ENCODE measurements at regions not wholly inside any gene's neighbourhood (a gene's known extent, or its start where the extent isn't known, plus 50 kb on each side); places are given as distances from the start of the nearest gene placed in this dataset.

DNA sequence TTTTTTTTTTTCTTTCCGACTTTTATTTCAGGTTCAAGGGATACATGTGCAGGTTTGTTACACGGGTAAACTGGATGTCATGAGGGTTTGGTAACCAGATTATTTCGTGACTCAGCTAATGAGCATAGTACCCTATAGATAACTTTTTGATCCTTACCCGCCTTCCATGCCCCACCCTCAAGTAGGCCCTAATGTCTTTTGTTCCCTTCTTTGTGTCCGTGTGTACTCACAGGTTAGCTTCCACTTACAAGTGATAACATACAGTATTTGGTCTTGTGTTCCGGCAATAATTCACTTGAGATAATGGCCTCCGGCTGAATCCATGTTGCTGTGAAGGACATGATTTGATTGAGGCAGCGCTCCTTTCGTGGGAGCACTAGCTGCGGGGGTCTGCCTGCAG is 402.8 kb upstream of the SGO1 start:
- FAIRE-seq (no peak), ATAC-seq (no peak), DNase-seq (ENCODE audit: low read depth in 1 of 2, low spot score in 1 of 2) (no peak)
- no peak overlapping the region for H3K4me3 ChIP-seq
- no peaks in the 10 kb centered on the region for H3K9me3 ChIP-seq
- ChIA-PET CTCF (no interaction called here), POLR2A (no interaction called here)
- H3K4me1 ChIP-seq: no peaks in the 10 kb centered on the region
- H3K4me2 ChIP-seq: no peak overlapping the region
- TF ChIP-seq, protein P1, sequence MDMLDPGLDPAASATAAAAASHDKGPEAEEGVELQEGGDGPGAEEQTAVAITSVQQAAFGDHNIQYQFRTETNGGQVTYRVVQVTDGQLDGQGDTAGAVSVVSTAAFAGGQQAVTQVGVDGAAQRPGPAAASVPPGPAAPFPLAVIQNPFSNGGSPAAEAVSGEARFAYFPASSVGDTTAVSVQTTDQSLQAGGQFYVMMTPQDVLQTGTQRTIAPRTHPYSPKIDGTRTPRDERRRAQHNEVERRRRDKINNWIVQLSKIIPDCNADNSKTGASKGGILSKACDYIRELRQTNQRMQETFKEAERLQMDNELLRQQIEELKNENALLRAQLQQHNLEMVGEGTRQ (IDR thresholded peaks at IDR 0.05): no peak
- no peak for TF ChIP-seq RAD21 (conservative IDR thresholded peaks at IDR 0.05 in 1 of 2, IDR thresholded peaks at IDR 0.05 in 1 of 2)
- TF ChIP-seq, protein P2, sequence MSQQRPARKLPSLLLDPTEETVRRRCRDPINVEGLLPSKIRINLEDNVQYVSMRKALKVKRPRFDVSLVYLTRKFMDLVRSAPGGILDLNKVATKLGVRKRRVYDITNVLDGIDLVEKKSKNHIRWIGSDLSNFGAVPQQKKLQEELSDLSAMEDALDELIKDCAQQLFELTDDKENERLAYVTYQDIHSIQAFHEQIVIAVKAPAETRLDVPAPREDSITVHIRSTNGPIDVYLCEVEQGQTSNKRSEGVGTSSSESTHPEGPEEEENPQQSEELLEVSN (IDR thresholded peaks at IDR 0.05; ENCODE audit: borderline replicate concordance, low read depth): no peak
- TF ChIP-seq MAZ (IDR thresholded peaks at IDR 0.05; ENCODE audit: borderline replicate concordance, low read depth, low read length): no peak
- TF ChIP-seq FOSL2 (IDR thresholded peaks at IDR 0.05): no peak
- TF ChIP-seq FOSL2 (CRISPR knock-in tag; IDR thresholded peaks at IDR 0.05): no peak
- no peak for TF ChIP-seq GATA3 (IDR thresholded peaks at IDR 0.05; ENCODE audit: borderline replicate concordance)
- TF ChIP-seq CHD2 (IDR thresholded peaks at IDR 0.05; ENCODE audit: low read length, partially characterized antibody): no peak
- TF ChIP-seq, protein P3, sequence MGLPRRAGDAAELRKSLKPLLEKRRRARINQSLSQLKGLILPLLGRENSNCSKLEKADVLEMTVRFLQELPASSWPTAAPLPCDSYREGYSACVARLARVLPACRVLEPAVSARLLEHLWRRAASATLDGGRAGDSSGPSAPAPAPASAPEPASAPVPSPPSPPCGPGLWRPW (IDR thresholded peaks at IDR 0.05): no peak
- TF ChIP-seq TFCP2L1 (CRISPR knock-in tag; IDR thresholded peaks at IDR 0.05): no peak
- TF ChIP-seq, protein P4, sequence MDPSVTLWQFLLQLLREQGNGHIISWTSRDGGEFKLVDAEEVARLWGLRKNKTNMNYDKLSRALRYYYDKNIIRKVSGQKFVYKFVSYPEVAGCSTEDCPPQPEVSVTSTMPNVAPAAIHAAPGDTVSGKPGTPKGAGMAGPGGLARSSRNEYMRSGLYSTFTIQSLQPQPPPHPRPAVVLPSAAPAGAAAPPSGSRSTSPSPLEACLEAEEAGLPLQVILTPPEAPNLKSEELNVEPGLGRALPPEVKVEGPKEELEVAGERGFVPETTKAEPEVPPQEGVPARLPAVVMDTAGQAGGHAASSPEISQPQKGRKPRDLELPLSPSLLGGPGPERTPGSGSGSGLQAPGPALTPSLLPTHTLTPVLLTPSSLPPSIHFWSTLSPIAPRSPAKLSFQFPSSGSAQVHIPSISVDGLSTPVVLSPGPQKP (IDR thresholded peaks at IDR 0.05; ENCODE audit: low read depth, low read length): no peak
- no peak for TF ChIP-seq CBX8 (IDR thresholded peaks at IDR 0.05)
- TF ChIP-seq FOSB (CRISPR knock-in tag; IDR thresholded peaks at IDR 0.05): no peak
- no peak for TF ChIP-seq RARB (CRISPR knock-in tag; IDR thresholded peaks at IDR 0.05)
- TF ChIP-seq, protein P5, sequence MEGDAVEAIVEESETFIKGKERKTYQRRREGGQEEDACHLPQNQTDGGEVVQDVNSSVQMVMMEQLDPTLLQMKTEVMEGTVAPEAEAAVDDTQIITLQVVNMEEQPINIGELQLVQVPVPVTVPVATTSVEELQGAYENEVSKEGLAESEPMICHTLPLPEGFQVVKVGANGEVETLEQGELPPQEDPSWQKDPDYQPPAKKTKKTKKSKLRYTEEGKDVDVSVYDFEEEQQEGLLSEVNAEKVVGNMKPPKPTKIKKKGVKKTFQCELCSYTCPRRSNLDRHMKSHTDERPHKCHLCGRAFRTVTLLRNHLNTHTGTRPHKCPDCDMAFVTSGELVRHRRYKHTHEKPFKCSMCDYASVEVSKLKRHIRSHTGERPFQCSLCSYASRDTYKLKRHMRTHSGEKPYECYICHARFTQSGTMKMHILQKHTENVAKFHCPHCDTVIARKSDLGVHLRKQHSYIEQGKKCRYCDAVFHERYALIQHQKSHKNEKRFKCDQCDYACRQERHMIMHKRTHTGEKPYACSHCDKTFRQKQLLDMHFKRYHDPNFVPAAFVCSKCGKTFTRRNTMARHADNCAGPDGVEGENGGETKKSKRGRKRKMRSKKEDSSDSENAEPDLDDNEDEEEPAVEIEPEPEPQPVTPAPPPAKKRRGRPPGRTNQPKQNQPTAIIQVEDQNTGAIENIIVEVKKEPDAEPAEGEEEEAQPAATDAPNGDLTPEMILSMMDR (IDR thresholded peaks at IDR 0.05): no peak
- no peak for TF ChIP-seq KDM5A (IDR thresholded peaks at IDR 0.05)
- no peak overlapping the region for H3K27ac ChIP-seq
- 15% methylated on average over 10 of the region's 10 CpGs for WGBS (ENCODE audit: missing lambda C conversion rate)

DNA sequence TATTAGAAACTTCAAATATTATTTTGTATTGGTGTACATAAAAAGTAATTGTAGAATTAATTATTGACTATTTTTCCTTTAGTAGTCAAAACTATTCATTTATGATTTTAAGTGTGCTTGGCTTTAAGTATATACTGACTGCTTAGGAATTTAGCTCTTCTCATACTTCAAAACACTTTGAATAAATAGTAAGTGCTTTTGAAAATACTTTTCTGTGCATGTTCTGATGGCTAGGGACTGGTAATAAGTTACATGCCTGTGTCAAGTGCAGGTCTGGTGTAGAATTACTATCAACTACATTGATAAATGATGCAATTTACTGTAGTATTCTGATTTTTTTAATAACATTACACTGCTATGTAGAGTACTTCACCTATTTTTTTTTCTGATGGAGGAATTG is 397.6 kb upstream of the SGO1 start:
- H3K9me3 ChIP-seq: no peaks in the 10 kb centered on the region
- no peaks in the 10 kb centered on the region for H3K4me1 ChIP-seq
- TF ChIP-seq SMC3 (IDR thresholded peaks at IDR 0.05): no peak
- TF ChIP-seq CBX2 (IDR thresholded peaks at IDR 0.05; ENCODE audit: borderline replicate concordance, low read depth): no peak
- TF ChIP-seq HOXB5 (CRISPR knock-in tag; IDR thresholded peaks at IDR 0.05): no peak
- TF ChIP-seq, protein P2 (IDR thresholded peaks at IDR 0.05; ENCODE audit: borderline replicate concordance, low read depth): no peak
- no peak for TF ChIP-seq FOXS1 (CRISPR knock-in tag; IDR thresholded peaks at IDR 0.05)
- TF ChIP-seq, protein P4 (IDR thresholded peaks at IDR 0.05; ENCODE audit: low read depth, low read length): no peak
- TF ChIP-seq, protein P3 (IDR thresholded peaks at IDR 0.05): no peak
- no peak for TF ChIP-seq NPAS2 (CRISPR knock-in tag; IDR thresholded peaks at IDR 0.05; ENCODE audit: borderline replicate concordance)
- TF ChIP-seq JUNB (IDR thresholded peaks at IDR 0.05): no peak
- TF ChIP-seq, protein P6, sequence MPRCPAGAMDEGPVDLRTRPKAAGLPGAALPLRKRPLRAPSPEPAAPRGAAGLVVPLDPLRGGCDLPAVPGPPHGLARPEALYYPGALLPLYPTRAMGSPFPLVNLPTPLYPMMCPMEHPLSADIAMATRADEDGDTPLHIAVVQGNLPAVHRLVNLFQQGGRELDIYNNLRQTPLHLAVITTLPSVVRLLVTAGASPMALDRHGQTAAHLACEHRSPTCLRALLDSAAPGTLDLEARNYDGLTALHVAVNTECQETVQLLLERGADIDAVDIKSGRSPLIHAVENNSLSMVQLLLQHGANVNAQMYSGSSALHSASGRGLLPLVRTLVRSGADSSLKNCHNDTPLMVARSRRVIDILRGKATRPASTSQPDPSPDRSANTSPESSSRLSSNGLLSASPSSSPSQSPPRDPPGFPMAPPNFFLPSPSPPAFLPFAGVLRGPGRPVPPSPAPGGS (IDR thresholded peaks at IDR 0.05): no peak
- no peak for TF ChIP-seq ZFP36 (IDR thresholded peaks at IDR 0.05; ENCODE audit: borderline replicate concordance, partially characterized antibody)
- no peak for TF ChIP-seq RCOR1 (IDR thresholded peaks at IDR 0.05; ENCODE audit: low read depth, low read length)
- TF ChIP-seq EHF (CRISPR knock-in tag; IDR thresholded peaks at IDR 0.05): no peak
- H3K4me2 ChIP-seq: no peak overlapping the region
- DNase-seq (ENCODE audit: low read depth in 1 of 2, low spot score in 1 of 2): no peak
- no peak for ATAC-seq
- ChIA-PET POLR2A (no interaction called here), CTCF (no interaction called here)
- no peak overlapping the region for H3K27ac ChIP-seq
- no peak overlapping the region for H3K4me3 ChIP-seq
- FAIRE-seq: no peak

Data from A549 (cell line).